HCT116 (cell line): ENCODE measurements at regions not wholly inside any gene's neighbourhood (a gene's known extent, or its start where the extent isn't known, plus 50 kb on each side); places are given as distances from the start of the nearest gene placed in this dataset.

Experiments used
- POLR2A ChIP-seq: IDR thresholded peaks from 2 replicates; pipeline ENCODE4 v1.7.0; 2011; ENCODE audit warnings: borderline replicate concordance; ENCODE audit not compliant: insufficient read depth, insufficient read length; ENCODE audit errors: extremely low read depth
- POLR2AphosphoS5 ChIP-seq: IDR thresholded peaks from 2 replicates; pipeline ENCODE4 v1.6.1; 2011; ENCODE audit warnings: mild to moderate bottlenecking, low read depth, low read length, moderate library complexity
- SP1 ChIP-seq: IDR thresholded peaks from 2 replicates; pipeline ENCODE4 v1.6.1; 2012; ENCODE audit warnings: low read depth
- ZNF274 ChIP-seq: fragments of 200-500 bp; sonication (Bioruptor generic); IDR thresholded peaks from 2 replicates; pipeline ENCODE4 v1.6.1; 2014; ENCODE audit warnings: mild to moderate bottlenecking, low read depth, low read length, inconsistent platforms
- TF ChIP-seq, protein P1 (sequence below), 3 experiments: fragments of 200-600 bp in 1 of 3; sonication (generic) in 1 of 3; IDR thresholded peaks in 2 of 3; conservative IDR thresholded peaks in 1 of 3; 2 replicates each; pipeline ENCODE4 v1.5.1; 2012 to 2017; ENCODE audit warnings: low read depth in 2 of 3, low read length in 2 of 3, antibody characterized with exemption in 1 of 3, borderline replicate concordance in 1 of 3, control low read depth in 1 of 3, mild to moderate bottlenecking in 1 of 3, mixed read lengths in 1 of 3, mixed run types in 1 of 3, moderate library complexity in 1 of 3; ENCODE audit not compliant: insufficient read depth in 1 of 3

DNA sequence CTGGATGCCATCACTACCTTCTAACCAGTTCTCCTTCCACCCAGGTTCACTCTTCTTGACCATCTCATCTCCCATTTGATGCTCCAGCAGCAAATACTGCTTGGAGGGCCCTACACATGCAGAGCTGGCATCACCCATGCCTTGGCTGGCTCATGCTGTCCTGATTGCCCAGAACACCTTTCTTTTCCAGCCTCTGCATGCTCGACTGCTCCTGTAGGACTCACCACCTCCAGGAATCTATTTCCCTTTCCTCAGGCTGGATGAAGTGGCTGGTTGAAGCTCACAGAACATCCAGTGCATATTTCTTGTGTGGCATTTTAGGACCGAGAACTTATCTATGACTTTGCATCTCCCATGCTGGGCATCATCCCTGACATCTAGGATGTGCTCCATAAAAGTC lies 148.3 kb downstream of the CPEB2 start:
- no peak for TF ChIP-seq ZNF274
- TF ChIP-seq, protein P1, sequence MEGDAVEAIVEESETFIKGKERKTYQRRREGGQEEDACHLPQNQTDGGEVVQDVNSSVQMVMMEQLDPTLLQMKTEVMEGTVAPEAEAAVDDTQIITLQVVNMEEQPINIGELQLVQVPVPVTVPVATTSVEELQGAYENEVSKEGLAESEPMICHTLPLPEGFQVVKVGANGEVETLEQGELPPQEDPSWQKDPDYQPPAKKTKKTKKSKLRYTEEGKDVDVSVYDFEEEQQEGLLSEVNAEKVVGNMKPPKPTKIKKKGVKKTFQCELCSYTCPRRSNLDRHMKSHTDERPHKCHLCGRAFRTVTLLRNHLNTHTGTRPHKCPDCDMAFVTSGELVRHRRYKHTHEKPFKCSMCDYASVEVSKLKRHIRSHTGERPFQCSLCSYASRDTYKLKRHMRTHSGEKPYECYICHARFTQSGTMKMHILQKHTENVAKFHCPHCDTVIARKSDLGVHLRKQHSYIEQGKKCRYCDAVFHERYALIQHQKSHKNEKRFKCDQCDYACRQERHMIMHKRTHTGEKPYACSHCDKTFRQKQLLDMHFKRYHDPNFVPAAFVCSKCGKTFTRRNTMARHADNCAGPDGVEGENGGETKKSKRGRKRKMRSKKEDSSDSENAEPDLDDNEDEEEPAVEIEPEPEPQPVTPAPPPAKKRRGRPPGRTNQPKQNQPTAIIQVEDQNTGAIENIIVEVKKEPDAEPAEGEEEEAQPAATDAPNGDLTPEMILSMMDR (IDR thresholded peaks at IDR 0.05 in 2 of 3, conservative IDR thresholded peaks at IDR 0.05 in 1 of 3; ENCODE audit: borderline replicate concordance in 1 of 3, insufficient read depth in 1 of 3, low read depth in 2 of 3, low read length in 2 of 3), result no peak
- TF ChIP-seq POLR2AphosphoS5, result no peak
- no peak for TF ChIP-seq POLR2A
- no peak for TF ChIP-seq SP1
